A549 (cell line): ENCODE measurements at regions not wholly inside any gene's neighbourhood (a gene's known extent, or its start where the extent isn't known, plus 50 kb on each side); places are given as distances from the start of the nearest gene placed in this dataset.
"Not testable (repeated sequence)": the region's sequence is repeated elsewhere in the genome, so short reads cannot be mapped to it uniquely, and the experiment has no call there.

ENCODE experiments used
- ATAC-seq, 2 experiments: fragments of 200-7000 bp in 1 of 2; fragments of >200 bp in 1 of 2; cut with Nextera tagmentation in 1 of 2; cut with Tn5 transposase in 1 of 2; 3 replicates each; pipeline versions ENCODE4 v1.8.0 to v1.9.1; 2018 to 2020; ENCODE audit warnings: mild to moderate bottlenecking in 1 of 2, moderate library complexity in 1 of 2
- CTCF ChIA-PET: fragments of 300-600 bp; sonication (Branson Sonifier 250); formaldehyde crosslinking; extraction: SDS; loops from one replicate; lab custom pipeline; 2021; ENCODE audit warnings: antibody characterized with exemption, inconsistent platforms; lab: Yijun Ruan, JAX
- POLR2A ChIA-PET: fragments of 350-600 bp; formaldehyde crosslinking; extraction: SDS; loops from one replicate; lab custom pipeline; 2021; ENCODE audit warnings: antibody characterized with exemption, inconsistent platforms; lab: Yijun Ruan, JAX
- DNase-seq, 2 experiments: peaks; one replicate each; pipeline versions ENCODE4 v3.0.0 to v3.0.0-alpha.2; 2011 to 2016; ENCODE audit warnings: low read depth in 1 of 2, low spot score in 1 of 2
- FAIRE-seq: peaks from 2 replicates; lab custom pipeline; 2011; peaks lifted over from hg19 to GRCh38; lab: Jason Lieb, UNC
- H3K27ac ChIP-seq, 2 experiments: fragments of >200 bp; sonication (Bioruptor Twin); formaldehyde crosslinking; 3 replicates each; pipeline ENCODE4 v1.5.1; 2016 to 2017
- H3K4me1 ChIP-seq: fragments of >200 bp; sonication (Bioruptor Twin); formaldehyde crosslinking; 3 replicates; pipeline ENCODE4 v1.6.1; 2016
- H3K4me2 ChIP-seq: fragments of >200 bp; sonication (Bioruptor Twin); formaldehyde crosslinking; 3 replicates; pipeline ENCODE4 v1.6.1; 2016
- H3K4me3 ChIP-seq: fragments of >200 bp; sonication (Bioruptor Twin); formaldehyde crosslinking; 3 replicates; pipeline ENCODE4 v1.5.1; 2016
- H3K9me3 ChIP-seq: fragments of >200 bp; sonication (Bioruptor Twin); formaldehyde crosslinking; 3 replicates; pipeline ENCODE4 v1.6.1; 2016
- BCL3 ChIP-seq: fragments of >200 bp; sonication (Bioruptor Twin); formaldehyde crosslinking; IDR thresholded peaks from 3 replicates; pipeline ENCODE4 v1.6.1; 2016
- CEBPB ChIP-seq, 2 experiments: fragments of >200 bp in 1 of 2; sonication (Bioruptor Twin) in 1 of 2; formaldehyde crosslinking in 1 of 2; IDR thresholded peaks; 2 replicates each; pipeline ENCODE4 v1.6.1; 2012 to 2016
- CHD2 ChIP-seq: fragments of 150-350 bp; IDR thresholded peaks from 2 replicates; pipeline ENCODE4 v1.6.1; 2014; ENCODE audit warnings: low read length; ENCODE audit not compliant: partially characterized antibody
- CHD4 ChIP-seq: fragments of 200-600 bp; sonication (generic); IDR thresholded peaks from 2 replicates; pipeline ENCODE4 v1.6.1; 2016; ENCODE audit warnings: antibody characterized with exemption, mild to moderate bottlenecking, borderline replicate concordance
- EHF ChIP-seq: fragments of 250-450 bp; sonication (Bioruptor Pico); IDR thresholded peaks from 2 replicates; pipeline ENCODE4 v1.5.0; 2020; ENCODE audit warnings: mild to moderate bottlenecking
- EHMT2 ChIP-seq: fragments of 200-600 bp; sonication (generic); IDR thresholded peaks from 2 replicates; pipeline ENCODE4 v1.6.1; 2016; ENCODE audit warnings: antibody characterized with exemption, low read depth, mild to moderate bottlenecking, moderate library complexity
- ESRRA ChIP-seq: fragments of 150-350 bp; IDR thresholded peaks from 2 replicates; pipeline ENCODE4 v1.6.1; 2014; ENCODE audit warnings: mild to moderate bottlenecking, low read length, borderline replicate concordance
- FOSB ChIP-seq: fragments of 250-450 bp; sonication (Bioruptor Pico); IDR thresholded peaks from 2 replicates; pipeline ENCODE4 v1.5.0; 2020; ENCODE audit warnings: mild to moderate bottlenecking, moderate library complexity
- GATA3 ChIP-seq: IDR thresholded peaks from 2 replicates; pipeline ENCODE4 v1.6.1; 2012; ENCODE audit warnings: borderline replicate concordance
- HDAC2 ChIP-seq: fragments of 200-600 bp; sonication (generic); IDR thresholded peaks from 2 replicates; pipeline ENCODE4 v1.6.1; 2016
- HOXA7 ChIP-seq: fragments of 250-450 bp; sonication (Bioruptor Pico); IDR thresholded peaks from 2 replicates; pipeline ENCODE4 v1.5.0; 2020; ENCODE audit warnings: mild to moderate bottlenecking, moderate library complexity
- HOXB13 ChIP-seq: fragments of 250-450 bp; sonication (Bioruptor Pico); IDR thresholded peaks from 2 replicates; pipeline ENCODE4 v1.5.0; 2020; ENCODE audit warnings: low read depth, mild to moderate bottlenecking, moderate library complexity
- HOXB5 ChIP-seq: fragments of 250-450 bp; sonication (Bioruptor Pico); IDR thresholded peaks from 2 replicates; pipeline ENCODE4 v1.5.0; 2020; ENCODE audit warnings: mild to moderate bottlenecking, moderate library complexity
- KDM5A ChIP-seq: fragments of 200-600 bp; sonication (generic); IDR thresholded peaks from 2 replicates; pipeline ENCODE4 v1.6.1; 2016; ENCODE audit warnings: antibody characterized with exemption, mild to moderate bottlenecking
- MAFK ChIP-seq: fragments of 450-650 bp; IDR thresholded peaks from 2 replicates; pipeline ENCODE4 v1.6.1; 2014; ENCODE audit not compliant: partially characterized antibody
- MAX ChIP-seq: IDR thresholded peaks from 2 replicates; pipeline ENCODE4 v1.6.1; 2012
- NPAS2 ChIP-seq: fragments of 250-450 bp; sonication (Bioruptor Pico); IDR thresholded peaks from 2 replicates; pipeline ENCODE4 v1.8.0; 2022; ENCODE audit warnings: mild to moderate bottlenecking, moderate library complexity, borderline replicate concordance
- PBX3 ChIP-seq: IDR thresholded peaks from 2 replicates; pipeline ENCODE4 v1.6.1; 2012
- PHF8 ChIP-seq: fragments of 200-600 bp; sonication (generic); IDR thresholded peaks from 2 replicates; pipeline ENCODE4 v1.6.1; 2016; ENCODE audit warnings: low read depth, mild to moderate bottlenecking, antibody characterized with exemption, moderate library complexity, borderline replicate concordance
- SMC3 ChIP-seq: fragments of >200 bp; sonication (Bioruptor Twin); formaldehyde crosslinking; IDR thresholded peaks from 3 replicates; pipeline ENCODE4 v1.6.1; 2018; ENCODE audit warnings: inconsistent platforms
- SREBF2 ChIP-seq: fragments of 450-650 bp; IDR thresholded peaks from 2 replicates; pipeline ENCODE4 v1.6.1; 2014; ENCODE audit warnings: mild to moderate bottlenecking, moderate library complexity
- TP53 ChIP-seq: fragments of 250-450 bp; sonication (Bioruptor Pico); IDR thresholded peaks from 2 replicates; pipeline ENCODE4 v1.5.0; 2021; ENCODE audit warnings: mild to moderate bottlenecking, moderate library complexity
- WGBS: methylation state at CpG from one replicate; pipeline ENCODE4 v1.1.6; 2017; ENCODE audit errors: missing lambda C conversion rate; 5-methylcytosine and 5-hydroxymethylcytosine counted together

DNA sequence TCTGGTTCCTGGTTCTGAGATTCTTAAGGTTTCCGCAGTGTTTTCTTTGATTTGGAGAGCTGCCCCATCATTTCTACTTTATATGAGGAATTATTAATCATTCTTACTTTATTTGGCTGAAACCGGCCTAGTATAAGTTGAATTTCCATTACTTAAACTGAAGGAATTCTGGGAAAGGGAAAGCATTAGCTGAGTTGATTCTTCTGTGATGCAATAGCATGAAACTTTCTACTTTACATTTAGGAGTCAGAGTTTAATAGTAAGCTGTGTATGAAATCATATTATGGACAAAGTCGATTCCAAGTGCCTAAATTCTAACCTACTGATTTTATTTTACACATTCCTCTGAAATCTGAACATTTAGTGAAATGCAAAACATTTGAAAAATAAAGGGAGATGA is 1269.7 kb upstream of the ZEB2 start:
- CTCF ChIA-PET = no interaction called here
- WGBS = 65% methylated on average over 3 of the region's 3 CpGs
- peak overlapping the region in 1 of 2 experiments; percentile 10; a peak in 1 of 6 replicates for H3K27ac ChIP-seq

GRCh38 chr2:145787597-145788361 is 1267.9 kb upstream of the ZEB2 start:
- H3K9me3 ChIP-seq, POLR2A ChIA-PET, ATAC-seq, FAIRE-seq, CTCF ChIA-PET, H3K4me2 ChIP-seq, H3K4me3 ChIP-seq, H3K27ac ChIP-seq, H3K4me1 ChIP-seq, DNase-seq: not testable (repeated sequence)
- 61% methylated on average over 6 of the region's 6 CpGs for WGBS

More for the DNA sequence above, 1269.7 kb upstream of the ZEB2 start:
- no peak overlapping the region for H3K4me3 ChIP-seq
- H3K4me1 ChIP-seq = no peaks in the 10 kb centered on the region; the same call in 2 of the 3 replicates
- POLR2A ChIA-PET = no interaction called here
- FAIRE-seq (no peak), DNase-seq (no peak), ATAC-seq (no peak)
- no peak for TF ChIP-seq MAX
- TF ChIP-seq MAFK = no peak
- TF ChIP-seq FOSB (CRISPR knock-in tag) = no peak
- TF ChIP-seq KDM5A = no peak
- no peak for TF ChIP-seq HOXA7 (CRISPR knock-in tag)
- TF ChIP-seq NPAS2 (CRISPR knock-in tag) = no peak
- no peak for TF ChIP-seq EHF (CRISPR knock-in tag)
- no peak for TF ChIP-seq HDAC2
- no peak for TF ChIP-seq EHMT2
- no peak for TF ChIP-seq SREBF2
- TF ChIP-seq BCL3 = no peak
- no peak for TF ChIP-seq GATA3
- H3K9me3 ChIP-seq = no peaks in the 10 kb centered on the region
- no peak overlapping the region for H3K4me2 ChIP-seq

GRCh38 chr2:145782607-145783006 is 1262.7 kb upstream of the ZEB2 start:
- WGBS = 39% methylated on average over 4 of the region's 5 CpGs
- ATAC-seq, H3K9me3 ChIP-seq, CTCF ChIA-PET, H3K4me1 ChIP-seq, H3K27ac ChIP-seq, H3K4me2 ChIP-seq, H3K4me3 ChIP-seq, POLR2A ChIA-PET, FAIRE-seq, DNase-seq: not testable (repeated sequence)

DNA sequence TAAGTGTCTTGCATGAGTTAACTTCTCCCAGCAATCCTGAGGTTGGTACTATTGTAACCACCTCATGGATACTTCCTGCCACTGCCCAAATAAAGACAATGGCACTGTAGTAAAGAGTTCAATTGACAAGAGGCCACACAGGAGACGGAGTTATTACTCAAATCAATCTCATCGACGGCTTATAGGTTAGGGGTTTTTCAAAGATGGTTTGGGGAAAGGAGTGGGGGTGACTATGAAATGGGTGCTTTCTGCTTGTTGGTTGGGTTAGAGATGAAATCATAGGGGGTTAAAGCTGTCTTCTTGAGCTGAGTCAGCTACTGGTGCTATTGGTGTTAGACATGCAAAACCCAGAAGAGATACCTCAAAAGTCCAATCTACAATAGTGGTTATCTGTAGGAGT is 1258.0 kb upstream of the ZEB2 start:
- H3K4me2 ChIP-seq = no peak overlapping the region
- 93% methylated on average over 3 of the region's 3 CpGs for WGBS
- CTCF ChIA-PET = interaction anchor here (0.7 to 1.2 kb wide), 3 partner anchors 9 to 139 kb away, joined by 3 to 5 read pairs (median 4); no protein-coding TSS in a partner anchor
- H3K9me3 ChIP-seq = no peaks in the 10 kb centered on the region; the same call in 2 of the 3 replicates
- TF ChIP-seq HOXB13 (CRISPR knock-in tag) = no peak
- TF ChIP-seq HOXB5 (CRISPR knock-in tag) = no peak
- TF ChIP-seq CEBPB (IDR thresholded peaks at IDR 0.05) = no peak
- no peak for TF ChIP-seq SREBF2
- TF ChIP-seq PBX3 = no peak
- TF ChIP-seq EHF (CRISPR knock-in tag) = no peak
- TF ChIP-seq CHD4 = no peak
- no peak for TF ChIP-seq ESRRA
- no peak for TF ChIP-seq PHF8
- no peak for TF ChIP-seq SMC3
- no peak for TF ChIP-seq HOXA7 (CRISPR knock-in tag)
- TF ChIP-seq TP53 (CRISPR knock-in tag) = no peak
- no peak for TF ChIP-seq CHD2
- TF ChIP-seq KDM5A = no peak
- H3K4me1 ChIP-seq = peaks cover 8% of the 10 kb centered on the region; the same call in 1 of the 3 replicates
- no peak overlapping the region for H3K27ac ChIP-seq
- no peak for DNase-seq
- ATAC-seq = no peak
- no peak overlapping the region for H3K4me3 ChIP-seq
- no peak for FAIRE-seq
- POLR2A ChIA-PET = no interaction called here
